ENCODE measurements at regions not wholly inside any gene's neighbourhood (a gene's known extent, or its start where the extent isn't known, plus 50 kb on each side); places are given as distances from the start of the nearest gene placed in this dataset.

DNA sequence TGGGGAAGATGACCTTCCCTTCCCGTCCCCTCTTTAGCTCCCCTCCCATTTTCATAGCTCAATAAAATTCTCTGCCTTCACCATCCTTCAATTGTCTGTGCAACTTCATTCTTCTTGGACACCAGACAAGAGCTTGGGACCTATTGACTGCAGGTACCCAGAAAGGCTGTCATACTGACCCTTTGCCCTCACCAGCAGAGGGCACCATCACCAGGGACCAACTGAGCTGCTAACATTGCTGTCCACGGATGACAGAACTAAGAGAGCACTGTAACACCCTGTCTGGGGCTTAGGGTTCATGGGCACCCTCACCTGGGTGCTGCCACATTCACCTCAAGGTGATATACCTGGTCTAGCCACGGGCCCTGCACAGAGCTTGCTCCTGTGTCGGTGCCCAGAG lies 141.3 kb upstream of the VCX3B start:
- DNase-seq: no peak

DNA sequence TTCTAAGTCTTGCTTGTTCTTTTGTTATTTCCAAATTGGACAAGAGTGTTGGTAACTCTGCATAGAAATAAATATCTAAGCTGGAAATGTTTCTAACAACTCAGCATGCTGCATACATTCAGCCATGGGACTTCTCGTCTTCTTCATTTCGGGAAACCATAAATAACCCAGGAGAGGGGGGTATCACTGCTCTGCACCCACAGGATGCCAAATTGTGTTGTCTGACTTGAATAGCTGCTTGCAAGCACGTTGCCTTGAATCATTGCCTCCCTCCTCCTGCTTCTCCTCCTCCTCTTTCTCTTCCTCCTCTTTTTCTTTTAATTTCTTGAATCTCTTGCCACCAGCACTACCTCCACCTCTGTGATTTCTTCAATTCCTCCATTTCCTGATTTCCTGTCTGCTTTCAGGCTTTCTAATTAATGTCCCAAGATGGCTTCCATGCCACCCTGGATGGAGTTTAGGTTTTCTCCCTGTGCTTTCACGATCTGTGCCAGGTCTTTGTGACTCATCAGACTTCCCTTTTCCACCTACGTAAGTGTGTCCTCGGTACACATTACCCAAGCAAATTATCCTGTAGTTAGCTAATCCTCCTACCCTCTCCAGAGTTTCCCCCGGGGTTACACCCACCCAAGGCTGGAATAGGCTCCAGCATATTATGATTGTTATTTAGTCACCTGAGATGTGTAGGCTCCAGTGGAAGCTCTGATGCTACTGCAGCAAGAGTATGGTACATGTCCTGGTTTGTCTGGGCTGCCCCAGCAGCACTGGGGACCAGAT lies 122.6 kb upstream of the VCX3B start:
- no peak for DNase-seq

DNA sequence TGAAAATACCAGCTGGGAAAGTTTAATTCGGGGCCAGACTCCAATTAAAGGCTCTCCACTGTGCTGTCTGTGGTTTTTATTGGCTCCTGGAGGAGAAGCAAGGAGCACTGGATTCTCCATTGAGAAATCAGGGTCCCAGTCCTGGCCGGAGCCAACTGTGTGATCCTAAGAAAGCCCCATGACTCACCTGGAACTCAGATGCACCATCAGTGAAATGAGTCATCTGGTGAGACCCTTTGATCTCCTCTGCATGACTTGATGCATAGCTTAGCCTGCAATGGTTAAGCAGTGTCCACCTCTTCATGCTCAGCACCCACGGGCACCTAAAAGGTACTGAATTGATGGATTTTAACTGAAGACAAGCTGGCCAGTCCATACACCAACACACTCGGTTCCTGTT lies 119.2 kb upstream of the VCX3B start:
- no peak for DNase-seq

DNA sequence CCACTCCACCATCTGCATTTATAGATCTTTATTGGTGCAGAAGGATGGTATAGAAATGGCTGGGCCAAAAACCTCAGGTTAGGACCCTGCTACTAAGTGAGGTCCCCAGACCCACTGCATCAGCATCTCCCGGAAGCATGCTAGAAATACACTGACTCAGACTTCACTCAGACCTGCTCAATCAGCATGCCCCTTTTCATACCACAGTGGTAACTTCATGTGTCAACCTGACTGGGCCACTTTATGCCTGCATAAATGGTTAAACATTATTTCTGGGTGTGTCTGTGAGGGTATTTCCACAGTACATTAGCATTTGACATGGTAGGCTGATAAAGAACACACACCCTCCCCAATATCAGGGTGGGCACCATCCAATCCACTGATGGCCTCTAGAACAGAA lies 118.6 kb upstream of the VCX3B start:
- no peak for DNase-seq

DNA sequence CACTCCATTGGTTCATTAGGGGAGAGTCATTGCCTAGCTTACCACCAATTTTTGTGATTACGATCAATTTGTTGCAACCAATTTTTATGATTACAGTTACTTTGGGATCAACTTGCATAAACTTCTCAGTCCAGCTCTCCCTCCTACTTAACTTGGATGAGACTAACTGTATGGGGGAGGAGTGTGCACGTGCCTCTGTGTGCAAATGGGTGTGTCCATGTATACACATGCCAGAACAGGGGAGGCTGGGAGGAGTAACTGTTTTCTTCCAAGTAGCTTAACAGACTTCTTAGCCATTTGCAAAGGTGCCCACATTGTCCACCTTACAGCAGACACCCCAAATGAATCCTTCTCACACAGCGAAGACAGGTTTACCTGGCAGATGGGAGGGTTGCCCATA lies 117.7 kb upstream of the VCX3B start:
- no peak for DNase-seq

DNA sequence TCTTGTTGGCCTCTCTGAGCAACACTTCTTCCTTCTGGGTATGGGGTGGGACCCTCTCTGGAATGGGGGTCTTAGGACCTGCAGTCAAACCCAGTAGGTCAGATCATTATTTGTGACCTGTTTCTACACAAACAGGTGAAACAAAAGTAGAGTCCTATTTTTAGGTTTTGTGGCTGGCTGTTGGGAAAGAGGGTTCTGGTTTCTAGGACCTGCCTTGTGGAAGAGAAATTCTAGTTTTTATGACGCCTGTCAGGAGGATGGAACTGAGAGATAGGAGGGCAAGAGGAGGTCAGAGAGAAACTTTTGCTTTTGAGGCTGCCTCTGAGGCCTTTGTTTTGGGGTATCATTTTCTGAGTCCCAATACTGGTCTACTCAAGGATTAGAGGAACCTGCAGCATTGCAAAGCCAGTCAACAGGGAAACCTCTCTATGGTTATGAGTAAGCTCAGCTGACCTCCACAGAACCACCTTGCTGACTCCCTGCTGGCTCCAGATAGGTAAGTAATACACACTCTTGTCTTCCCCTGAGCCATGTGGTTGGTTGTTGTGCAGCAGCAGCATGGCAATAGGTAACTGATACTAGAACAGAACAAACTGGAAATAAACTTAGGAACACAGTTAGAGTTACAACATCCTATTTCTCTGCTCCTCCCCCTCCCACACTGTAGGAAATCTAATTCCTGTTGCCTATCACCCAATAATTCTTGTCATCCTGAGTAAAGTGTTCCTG lies 114.7 kb upstream of the VCX3B start:
- no peak for DNase-seq

DNA sequence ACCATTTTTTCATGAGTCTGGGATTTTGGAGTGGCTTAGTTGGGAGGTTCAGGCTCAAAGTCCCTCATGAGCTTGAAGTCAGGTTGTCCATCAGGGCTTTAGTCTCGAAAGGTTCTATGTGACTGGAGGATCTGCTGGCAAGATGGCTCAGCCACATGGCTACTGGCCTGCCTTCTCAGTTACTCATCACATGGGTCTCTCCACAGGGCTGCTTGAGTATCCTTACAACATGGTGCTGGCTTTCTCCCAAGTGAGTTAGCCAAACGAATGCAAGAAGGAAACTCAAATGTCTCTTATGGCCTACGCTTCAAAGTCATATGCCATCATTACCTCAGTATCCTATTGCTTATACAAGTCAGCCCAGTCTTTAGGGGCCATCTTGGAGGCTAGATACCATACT lies 106.3 kb upstream of the VCX3B start:
- DNase-seq: no peak

DNA sequence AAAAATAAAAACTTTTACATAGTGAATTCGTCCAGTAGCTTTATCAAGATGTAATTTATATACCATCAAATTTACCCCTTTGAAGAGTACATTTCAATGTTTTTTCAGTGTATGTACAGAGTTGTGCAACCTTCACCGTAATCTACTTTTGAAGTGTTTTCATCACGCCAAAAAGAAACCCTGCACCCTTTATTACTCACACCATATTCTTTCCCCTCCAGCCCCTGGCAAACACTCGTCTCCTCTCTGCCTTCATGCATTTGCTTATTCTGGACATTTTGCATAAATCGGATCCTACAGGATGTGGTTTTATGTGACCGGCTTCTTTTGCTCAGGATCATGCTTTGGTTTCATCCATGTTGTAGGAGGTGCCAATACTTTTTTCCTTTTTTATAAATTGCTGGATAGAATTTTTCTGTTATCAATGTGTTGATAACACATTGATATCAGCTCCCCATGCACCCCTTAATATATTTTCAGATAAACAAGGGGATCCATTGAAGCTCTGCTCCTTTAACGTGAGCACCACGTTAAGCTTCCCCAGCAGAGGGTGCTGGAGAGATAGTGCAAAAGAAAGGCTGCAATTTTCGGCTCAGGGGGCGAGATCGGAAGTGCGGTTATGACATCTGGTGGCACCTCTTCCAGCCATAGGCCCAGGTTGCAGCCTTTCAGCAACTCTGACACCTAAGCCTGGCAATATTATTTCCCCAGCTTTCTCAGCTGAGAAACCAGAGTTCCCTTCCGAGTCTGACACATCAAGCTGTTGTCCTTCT lies 100.1 kb upstream of the VCX3B start:
- no peak for DNase-seq

DNA sequence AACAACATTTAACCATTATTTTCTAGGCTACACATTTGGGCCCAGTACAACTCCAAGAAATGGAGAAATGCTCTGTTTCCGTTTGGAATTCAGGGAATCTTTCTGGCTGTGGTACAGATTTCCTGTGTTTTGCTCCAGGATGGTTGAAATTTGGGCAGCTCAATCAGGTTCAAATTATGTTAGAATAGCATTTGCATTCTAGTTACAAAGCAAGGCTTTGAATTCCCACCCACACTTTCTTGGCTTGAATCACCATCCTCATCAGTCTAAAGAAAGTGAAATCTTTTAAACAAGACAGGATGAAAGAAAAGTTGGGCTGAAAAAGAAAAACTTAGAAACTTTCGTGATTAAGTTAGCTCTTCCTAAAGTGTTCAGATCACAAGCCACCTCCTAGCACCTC lies 98.1 kb upstream of the VCX3B start:
- DNase-seq: no peak

DNA sequence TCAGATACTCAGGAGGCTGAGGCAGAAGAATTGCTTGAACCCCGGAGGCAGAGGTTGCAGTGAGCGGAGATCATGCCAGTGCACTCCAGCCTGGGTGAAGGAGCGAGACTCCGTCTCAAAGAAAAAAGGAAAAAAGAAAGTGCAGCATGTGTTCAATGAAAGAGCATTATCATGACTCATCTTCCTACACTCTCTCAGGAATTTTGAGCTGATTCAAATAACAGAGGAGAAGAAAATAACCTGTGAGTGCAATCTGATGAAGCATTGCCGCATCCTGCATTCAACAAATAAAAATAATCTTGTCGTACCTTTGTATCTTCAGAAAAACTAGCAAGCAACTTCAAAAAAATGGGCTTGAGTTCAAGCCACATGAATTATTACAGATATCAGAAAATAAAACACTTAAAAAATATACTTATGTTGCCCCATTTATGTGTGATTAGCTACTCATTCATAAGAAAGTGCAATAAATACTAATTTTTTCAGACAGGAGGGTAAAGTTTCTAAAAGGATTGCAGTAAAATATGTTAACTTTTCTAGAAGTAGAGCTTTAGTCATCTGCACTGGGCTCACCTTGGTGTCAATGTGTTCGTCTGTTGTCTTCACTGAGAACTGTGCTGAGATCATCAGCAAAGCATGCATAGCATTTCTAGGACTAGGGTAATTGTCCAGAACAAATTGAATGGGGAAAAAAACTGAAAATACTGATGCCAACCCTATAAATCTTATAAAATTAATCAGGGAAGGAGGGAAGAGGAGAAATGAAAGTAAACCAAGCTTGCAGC lies 90.4 kb upstream of the VCX3B start:
- peak; percentile 1 for DNase-seq

DNA sequence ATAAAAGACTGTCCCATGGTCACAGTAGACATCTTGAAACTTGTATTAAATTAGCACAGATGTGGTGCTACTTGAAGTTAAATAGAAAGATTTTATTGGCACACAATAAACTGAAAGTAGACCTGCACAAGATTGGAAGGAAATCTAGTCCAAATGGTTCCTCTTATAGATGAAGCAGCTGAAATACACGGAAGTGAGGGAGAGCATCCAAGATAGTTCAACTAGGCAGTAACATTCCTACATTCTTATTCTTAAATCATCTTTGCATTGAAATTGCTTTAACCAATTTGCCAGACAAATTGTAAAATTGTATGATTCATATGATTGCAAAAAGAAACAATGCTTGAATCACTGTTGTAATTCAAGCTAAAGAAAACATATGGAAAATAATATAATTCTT lies 87.6 kb upstream of the VCX3B start:
- DNase-seq: no peak

DNA sequence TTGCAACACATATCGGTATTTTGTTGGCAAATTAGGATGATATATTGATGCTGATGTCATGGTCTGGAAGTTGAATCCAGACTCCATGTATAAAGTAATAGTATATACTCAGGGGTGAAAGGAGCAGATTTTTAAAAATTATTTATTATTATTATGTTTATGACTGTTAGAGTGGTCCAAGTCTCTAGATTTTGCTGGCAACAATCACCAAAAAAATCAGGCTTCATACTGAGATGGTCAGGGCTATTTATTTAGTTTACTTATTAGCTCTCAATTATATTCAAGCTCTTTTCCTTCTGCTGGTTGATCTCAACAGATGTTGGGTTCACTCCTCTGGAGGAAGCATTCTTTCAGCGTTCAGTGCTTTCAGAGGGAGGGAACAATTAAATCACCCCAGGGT lies 73.9 kb upstream of the VCX3B start:
- no peak for DNase-seq

DNA sequence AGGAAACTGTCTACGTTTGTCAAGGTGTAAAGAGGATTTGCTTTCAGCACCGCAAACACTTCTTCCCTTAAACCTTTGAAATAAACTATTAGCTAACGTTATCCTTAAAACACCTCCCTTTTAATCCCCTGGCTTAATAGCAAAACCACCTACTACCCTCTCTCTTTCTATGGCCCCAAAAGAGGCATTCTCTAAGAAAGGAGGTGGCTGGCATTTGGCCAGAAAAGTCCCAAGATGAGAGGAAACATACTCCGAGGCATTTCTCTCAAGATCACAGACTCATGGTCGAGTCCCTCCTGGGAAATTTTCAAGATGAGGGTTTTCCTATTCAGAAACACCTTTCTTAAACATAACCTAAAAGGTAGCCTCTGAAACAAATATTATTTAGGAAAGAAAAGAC lies 60.6 kb upstream of the VCX3B start:
- DNase-seq: no peak

DNA sequence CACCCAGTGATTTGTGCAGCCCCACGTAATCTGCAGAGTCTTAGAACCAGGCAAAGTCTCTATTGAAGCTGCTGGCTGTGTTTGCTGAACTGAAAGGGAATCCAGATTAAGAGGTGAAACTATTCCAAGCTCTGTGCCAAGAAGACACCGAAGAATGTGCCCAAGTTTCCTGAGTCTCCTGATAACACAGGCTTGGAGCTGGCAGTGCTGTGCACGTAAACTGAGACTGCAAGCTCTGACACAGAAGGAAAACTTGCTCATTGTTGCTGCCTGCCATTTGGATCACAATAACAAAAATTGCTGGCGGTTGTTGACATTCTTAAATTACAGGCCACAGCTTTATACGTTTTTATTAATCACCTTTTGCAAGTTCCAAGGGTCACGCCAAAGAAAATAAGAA lies 60.2 kb upstream of the VCX3B start:
- DNase-seq: no peak

DNA sequence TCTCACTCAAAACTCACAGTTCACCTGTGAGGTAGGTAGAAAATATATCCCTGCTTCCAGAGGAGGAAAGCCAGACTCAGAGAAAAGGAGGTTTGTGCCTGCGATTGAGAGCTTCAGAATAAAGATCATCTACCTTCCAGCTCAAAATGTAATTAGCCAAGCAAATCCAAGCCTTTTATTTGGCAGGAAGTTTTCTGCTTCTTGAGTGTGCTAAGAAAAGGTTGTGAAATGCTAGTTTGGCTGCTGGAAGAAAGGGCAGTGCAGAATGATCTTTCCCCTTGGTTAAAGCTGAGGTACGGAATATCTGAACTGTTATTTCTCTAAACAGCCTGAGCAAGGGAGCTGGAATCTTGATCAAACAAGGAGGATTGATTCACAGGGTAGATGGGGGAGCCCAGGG lies 59.7 kb upstream of the VCX3B start:
- no peak for DNase-seq

DNA sequence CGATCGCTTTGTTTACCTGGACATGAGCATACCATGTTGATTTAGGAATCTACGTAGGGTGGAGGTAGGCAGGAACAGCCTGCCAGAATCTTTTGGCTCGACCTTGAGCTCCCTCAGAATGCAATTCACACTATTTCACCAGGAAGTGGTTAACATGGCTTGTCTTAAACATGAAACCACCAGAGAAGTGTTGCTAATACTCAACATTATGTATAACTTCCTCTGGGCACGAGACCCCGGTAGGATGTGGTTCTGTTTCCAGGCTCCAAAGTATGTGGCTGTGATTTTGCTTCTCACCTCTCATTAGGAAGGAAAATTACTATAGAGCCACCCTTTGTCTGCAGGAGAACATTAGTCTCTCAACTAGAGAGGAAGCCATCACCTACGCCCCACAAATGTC lies 59.0 kb upstream of the VCX3B start:
- DNase-seq: no peak

DNA sequence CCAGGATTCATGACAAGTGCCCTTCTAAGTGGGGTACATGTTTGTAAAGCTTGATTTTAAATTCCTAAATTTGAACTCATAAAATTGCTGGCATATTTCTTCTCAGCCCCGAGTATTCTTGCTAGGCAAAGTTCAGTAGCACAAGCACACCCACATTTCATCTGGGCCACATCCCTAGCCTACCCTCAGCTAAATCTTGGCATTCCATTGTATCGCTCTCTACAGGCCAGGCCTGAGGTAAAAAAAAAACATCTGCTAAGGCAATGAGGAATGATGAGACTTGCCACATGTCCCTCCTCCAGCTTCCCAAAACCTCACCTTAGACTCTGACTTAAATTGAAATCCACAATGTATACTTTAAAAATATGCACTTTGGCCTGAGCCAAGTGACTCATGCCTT lies 51.4 kb upstream of the VCX3B start:
- no peak for DNase-seq
